HT1080 (cell line): ENCODE measurements at regions not wholly inside any gene's neighbourhood (a gene's known extent, or its start where the extent isn't known, plus 50 kb on each side); places are given as distances from the start of the nearest gene placed in this dataset.
A peak's percentile ranks its signal among the peaks of the same experiment; 100 is the strongest.
"Not testable (repeated sequence)": the region's sequence is repeated elsewhere in the genome, so short reads cannot be mapped to it uniquely, and the experiment has no call there.

Source experiments
- DNase-seq: peaks from one replicate; pipeline ENCODE4 v3.0.0-alpha.2; 2015; ENCODE audit warnings: low read depth

DNA sequence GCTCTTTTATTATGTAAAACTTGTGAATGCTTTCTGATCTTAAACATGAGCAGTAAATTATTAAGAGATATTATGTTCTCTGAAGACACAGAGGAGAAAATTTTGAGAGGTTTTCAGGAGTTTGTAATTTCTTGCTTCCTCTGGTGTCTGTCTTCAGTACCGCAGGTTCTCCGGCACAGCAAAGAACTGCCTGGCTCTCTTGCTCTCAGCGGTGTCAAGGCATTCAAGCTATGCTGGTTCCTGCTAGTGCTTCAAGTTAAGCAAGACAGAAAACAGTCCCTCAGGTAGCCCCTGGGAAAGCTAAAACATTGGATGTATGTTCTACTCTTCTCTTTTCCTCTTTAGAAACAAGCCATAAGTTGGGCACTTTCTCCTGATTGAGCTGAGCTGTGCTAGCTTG is 120.2 kb upstream of the CENPE start:
- no peak for DNase-seq

DNA sequence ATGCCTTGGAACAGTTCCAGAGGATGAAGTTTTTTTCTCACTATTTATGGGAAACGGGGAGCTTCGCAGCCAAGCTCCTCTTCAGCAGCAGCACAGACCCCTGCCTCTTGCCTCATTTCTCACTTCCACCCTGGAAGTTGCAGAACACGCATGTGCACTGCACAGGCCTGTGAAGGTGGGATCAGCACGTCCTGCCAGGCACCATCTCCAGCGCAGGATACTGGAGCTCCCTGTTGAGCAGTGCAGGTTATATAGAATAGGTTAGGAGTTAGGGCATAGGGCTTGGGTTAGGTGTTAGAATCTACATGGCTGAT is 110.1 kb upstream of the CENPE start:
- DNase-seq = no peak

DNA sequence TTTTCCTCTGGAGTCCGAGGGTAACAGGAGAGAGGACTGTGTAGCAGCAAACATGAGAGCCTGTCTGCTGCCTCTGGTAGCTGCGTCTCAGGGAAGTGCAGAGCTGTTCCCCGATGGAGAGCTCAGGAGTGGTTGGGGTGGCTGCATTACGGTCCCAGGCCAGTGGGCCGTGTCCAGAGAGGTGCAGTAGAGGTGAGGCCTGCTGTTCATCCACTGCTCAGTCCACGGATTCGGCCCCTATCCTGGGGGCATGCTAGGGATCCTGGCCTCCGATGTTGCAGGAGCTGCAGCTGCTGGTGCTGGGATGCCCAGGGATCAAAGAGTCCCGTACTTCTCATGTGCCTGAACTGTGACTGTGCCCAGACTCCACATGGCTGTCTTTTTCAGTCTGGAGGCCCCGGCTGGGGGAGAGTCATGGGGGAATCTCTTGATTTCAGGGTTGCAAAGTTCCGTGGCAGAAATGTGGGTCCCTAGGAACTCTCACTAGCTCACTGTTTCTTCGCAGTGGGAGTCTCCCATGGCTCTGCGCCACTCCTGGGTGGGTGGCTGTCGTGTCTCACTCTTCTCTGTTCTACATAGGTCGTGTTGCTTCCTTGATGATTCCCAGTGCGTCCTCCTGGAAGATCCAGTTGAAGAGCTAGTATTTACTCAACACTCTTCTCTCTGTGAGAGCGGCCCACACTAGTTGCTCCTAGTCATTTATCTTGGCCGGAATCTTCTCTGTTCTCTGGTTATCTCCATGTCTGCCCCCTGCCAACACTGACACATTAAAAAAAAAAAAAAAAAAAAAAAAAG is 109.5 kb upstream of the CENPE start:
- no peak for DNase-seq

DNA sequence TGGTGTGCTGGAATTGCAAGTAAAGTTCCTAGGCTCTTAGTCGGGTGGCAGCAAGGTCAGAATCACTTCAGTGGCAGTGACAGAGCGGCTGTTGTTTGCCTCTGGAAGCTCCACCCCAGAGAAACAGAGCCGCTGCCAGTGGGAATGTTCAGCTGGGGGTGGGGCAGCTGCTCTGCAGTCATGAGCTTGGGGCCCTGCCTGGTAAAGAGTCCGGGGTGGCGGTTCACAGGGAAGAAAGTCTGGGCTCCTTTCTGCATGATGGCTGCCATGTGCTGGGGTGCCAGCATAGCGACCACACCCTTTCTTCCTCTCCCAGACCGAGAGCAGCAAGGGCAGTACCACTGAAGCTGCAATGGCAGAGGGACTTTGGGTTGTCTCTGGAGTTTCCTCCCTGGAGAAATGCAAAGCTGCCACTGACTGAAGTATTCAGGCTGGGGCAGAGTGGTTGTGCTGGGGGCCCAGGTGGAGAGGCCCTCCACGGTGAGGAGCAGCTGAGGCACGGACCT is 108.8 kb upstream of the CENPE start:
- no peak for DNase-seq

DNA sequence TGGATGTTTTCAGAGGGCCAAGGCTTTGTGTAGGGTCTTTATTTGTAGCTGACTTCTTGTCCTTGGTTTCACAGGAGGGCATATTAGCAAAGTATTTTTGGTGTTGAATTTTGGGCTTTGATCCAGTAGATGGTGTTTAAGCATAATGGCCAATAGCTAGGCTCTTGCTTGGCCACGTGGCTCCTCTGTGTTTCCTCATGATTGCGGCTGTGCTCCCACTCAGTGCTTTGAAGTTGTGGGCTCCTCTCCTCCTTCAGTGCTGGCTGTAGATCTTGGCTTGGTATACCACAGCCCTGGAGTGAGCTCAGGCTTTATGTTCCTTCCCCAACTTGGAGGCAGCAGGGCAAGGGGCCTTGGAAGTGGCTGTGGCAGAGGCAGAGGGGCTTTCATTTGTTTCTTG is 107.2 kb upstream of the CENPE start:
- DNase-seq = no peak

DNA sequence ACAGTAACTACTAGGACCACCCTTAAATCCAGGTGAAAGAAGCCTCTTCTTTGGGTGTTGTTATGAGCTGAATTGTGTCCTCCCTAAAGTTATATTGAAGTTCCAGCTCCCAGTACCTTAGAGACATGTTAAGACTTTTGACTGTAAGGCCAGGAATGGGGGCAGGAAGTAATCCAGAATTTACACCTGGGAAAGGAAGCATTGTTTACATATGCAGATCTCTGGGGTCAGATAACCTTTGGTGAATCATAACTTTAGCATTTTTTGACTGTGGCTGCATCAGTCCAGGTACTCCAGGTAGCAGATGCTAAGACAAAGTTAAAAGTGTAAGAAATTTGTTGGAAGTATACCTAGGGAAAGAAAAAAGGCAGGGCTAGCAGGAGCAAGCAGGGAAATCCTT is 104.9 kb upstream of the CENPE start:
- DNase-seq = no peak

DNA sequence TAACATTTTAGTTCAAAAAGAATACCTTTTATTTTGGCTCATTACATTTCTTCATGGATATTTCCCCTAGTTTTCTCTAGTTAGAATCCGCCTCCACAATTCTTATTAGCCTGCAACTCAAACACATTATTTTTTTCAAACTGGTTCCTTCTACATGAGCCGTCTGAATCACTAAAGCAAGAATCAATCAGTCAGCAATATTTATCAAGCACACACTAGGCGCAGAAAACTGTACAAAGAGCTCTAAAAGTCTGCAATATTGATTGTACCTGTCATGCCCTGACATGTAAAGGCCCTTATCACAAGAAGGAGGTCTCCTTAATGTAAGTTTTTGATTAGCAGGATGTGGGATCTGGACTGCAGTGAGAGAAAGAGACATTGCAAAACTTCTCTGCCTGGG is 94.8 kb upstream of the CENPE start:
- no peak for DNase-seq

DNA sequence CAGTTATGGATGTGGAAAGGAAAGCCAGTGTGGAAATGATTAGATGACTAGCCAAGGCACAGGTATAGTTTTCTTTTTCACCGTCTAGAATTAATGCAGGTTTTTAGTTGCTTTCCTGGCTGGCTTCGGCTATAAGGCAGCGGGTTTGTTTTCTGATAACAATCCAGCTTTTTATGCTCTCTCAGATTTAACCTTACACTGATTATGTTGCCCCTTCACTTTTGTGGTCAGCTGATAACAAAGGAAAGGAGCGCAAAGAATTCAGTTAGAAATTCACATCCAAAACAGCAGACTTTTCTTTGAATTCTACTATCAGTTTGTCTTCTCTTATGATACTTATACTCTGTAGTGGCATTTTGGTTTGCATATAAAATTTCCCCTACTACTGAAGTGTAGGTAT is 94.2 kb upstream of the CENPE start:
- DNase-seq = no peak

DNA sequence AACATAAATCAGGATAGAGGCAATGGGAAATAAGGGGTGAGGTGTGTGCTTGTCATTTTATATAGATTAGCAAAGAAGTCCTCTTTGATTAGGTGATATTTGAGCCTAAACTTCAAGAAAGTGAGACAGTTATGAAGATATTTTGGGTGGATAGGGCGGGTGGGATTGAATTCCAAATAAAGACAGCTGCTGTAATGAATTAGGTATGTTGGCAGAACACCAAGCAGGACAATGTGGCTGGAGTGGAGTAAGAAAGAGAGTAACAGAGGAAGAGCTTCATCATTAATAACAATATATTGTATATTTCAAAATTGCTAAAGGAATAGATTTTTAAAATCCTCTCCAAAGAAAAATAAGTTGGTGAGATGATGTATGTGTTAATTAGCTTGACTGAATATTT is 91.0 kb upstream of the CENPE start:
- no peak for DNase-seq

DNA sequence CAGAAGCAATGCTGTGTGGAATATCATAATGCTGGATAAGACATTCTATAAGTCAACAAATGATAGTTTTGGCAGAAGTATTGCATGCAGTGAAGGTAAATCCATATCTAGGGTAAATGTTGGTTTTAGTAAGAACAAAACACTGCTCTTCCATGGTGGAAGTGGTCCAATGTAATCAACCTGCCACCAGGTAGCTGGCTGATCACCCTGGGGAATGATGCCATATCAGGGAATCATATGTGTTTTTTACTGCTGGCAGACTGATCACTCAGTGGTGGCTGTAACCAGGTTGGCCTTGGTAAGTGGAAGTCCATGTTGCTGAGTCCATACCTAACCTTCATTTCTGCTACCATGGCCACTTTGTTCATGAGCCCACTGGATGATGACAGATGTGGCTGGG is 74.0 kb upstream of the CENPE start:
- no peak for DNase-seq

DNA sequence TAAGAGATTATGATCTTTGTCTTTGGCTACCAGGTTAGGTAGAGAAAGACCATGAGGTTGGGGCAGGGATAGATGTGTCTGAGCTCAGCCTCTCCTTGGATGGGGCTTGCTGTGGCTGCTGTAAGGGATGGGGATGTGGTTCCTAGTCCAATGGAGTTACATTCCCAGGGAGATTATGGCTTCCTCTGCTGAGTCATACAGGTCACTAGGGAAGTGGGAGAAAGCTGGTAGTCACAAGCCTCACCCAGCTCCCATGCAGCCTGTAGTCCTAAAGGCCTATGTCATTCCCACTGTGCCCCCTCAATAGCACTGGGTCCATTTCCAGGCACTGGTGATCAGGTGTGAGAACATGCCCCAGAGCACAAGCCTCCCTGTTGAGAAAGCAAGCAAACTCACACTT is 70.6 kb upstream of the CENPE start:
- peak; percentile 77 for DNase-seq

DNA sequence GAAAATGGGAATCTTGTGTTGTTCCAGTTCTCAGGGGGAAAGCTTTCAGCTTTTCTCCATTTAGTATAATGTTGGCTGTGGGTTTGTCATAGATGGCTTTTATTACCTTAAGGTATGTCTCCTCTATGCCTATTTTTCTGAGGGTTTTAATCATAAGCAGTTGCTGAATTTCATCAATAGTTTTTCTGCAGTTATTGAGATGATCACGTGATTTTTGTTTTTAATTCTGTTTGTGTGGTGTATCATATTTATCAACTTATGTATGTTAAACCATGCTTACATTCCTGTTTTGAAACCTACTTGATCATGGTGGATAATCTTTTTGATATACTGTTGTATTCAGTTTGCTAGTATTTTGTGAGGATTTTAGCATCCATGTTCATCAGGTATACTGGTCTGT is 66.8 kb upstream of the CENPE start:
- DNase-seq = no peak

DNA sequence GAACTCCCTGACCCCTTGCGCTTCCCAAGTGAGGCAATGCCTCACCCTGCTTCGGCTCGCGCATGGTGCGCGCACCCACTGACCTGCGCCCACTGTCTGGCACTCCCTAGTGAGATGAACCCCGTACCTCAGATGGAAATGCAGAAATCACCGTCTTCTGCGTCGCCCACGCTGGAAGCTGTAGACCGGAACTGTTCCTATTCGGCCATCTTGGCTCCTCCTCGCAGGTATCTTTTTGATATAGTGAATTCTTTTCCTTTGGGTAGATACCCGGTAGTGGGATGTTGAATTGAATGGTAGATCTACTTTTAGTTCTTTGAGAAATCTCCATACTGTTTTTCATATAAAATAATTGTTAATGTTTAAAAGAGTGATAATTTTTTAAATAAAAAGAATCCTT is 57.9 kb upstream of the CENPE start:
- not testable (repeated sequence) for DNase-seq
